NCI-H1930 (cell line): ENCODE measurements at regions not wholly inside any gene's neighbourhood (a gene's known extent, or its start where the extent isn't known, plus 50 kb on each side); places are given as distances from the start of the nearest gene placed in this dataset.

Experiments used
- DNase-seq, 2 experiments: peaks; one replicate each; lab custom pipeline; 2025; lab: John Stamatoyannopoulos, UW

DNA sequence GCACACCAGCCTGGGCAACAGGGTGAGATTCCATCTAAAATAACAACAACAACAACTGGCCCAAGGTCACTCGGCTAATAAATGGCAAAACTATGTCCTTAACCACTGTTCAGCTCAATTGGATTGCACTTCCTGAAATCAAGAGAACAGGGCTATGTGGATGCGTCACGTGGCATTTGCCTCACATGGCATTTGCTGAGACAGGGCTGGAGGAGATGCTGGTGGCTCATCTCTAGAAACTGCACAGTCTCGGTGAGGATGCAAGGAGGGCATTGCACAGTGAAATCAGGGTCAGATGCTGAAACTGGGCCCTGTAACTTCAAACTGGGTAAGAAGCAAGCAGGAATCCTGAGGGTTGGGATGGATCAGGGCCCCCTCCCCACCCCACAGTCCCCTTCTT is 171.9 kb downstream of the BUD13 start:
- DNase-seq = no peak

DNA sequence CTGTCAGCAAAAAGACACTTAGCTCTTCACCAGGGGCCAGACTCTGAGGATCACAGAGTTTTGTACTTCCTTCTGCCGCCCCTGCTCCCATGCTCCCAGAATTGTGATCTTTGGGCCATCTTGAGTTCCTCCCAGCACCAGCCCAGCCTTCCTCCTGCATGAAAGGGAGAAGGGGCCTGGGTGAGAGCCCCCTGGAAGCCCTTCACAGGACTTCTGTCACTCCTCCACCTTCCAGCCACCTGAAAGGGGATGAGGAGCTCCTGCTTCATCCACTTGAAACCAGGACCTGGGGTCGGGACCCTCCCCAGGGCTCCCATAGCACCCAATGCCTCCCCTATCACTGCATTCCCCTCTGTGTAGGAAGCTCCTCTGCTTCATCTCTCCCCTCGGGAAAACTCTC is 174.2 kb downstream of the BUD13 start:
- no peak for DNase-seq

- DNase-seq = no peak
Observed at GRCh38 chr11:116598036-116598435, 174.8 kb downstream of the BUD13 start.

- DNase-seq = no peak
Observed at GRCh38 chr11:116596346-116597260, 176.2 kb downstream of the BUD13 start.

GRCh38 chr11:116595305-116595880 is 177.4 kb downstream of the BUD13 start:
- no peak for DNase-seq

- no peak for DNase-seq
Observed at GRCh38 chr11:116590844-116591570, 181.8 kb downstream of the BUD13 start.

DNA sequence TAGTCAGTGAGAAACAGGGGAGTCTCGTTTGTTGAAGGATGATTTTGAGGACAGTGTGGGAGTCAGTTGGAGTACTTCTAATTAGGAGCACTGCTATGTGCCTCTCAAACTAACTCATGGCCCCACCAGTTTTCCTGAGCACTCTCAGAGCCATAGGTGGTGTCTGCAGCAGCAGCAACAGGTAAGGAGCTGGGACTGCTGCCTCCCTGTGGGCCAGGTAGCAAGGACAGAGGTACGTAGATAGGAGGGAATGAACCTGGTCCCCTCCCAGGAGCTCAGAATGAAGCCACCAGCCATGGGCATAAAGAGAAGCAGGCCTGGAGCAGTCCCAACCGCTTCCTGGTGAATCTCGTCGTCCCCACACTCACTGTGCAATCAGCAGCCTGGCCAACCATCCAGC is 183.4 kb downstream of the BUD13 start:
- no peak for DNase-seq

DNA sequence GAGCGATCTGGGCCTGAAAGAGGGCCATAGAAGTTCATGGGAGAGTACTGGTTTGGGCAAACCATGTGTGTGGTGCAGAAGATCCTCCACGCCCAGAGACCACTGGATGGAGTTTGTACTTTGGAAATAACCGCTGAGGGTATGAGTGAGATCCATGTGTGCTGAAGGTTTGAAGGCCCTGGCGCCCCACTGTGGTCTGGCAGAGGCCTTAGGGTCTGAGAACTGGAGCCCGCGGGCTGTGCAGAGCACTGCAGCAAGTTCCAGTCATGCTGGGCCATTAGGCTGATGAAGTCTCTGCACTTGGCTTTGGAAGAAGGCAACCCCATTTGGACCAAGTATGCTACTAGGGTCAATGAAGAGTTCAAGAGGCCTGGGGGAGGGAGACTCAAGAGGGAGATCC is 186.4 kb downstream of the BUD13 start:
- no peak for DNase-seq

DNA sequence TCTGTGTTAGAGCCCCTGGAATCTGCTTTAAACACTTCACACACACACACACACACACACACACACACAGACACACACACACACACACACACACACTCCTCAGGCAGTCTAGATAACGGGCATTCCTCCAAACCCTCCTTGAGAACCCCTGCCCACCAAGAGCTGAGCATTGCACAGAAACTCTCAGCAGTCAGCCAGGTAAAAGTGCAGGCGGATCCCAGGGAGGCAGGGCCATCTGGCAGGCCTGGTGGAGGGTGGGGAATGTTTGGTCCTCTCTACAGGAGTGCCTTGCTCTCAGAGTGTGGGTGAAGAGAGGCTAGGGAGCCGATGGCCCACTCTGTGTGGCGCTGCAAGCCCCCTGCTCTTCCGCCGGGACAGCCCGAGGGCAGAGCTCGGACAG is 190.2 kb downstream of the BUD13 start:
- no peak for DNase-seq

GRCh38 chr11:116581349-116581748 is 191.4 kb downstream of the BUD13 start:
- DNase-seq = no peak

- DNase-seq = no peak
Observed at GRCh38 chr11:116580799-116581198, 192.0 kb downstream of the BUD13 start.

GRCh38 chr11:116579857-116580727 is 192.7 kb downstream of the BUD13 start:
- DNase-seq = no peak

DNA sequence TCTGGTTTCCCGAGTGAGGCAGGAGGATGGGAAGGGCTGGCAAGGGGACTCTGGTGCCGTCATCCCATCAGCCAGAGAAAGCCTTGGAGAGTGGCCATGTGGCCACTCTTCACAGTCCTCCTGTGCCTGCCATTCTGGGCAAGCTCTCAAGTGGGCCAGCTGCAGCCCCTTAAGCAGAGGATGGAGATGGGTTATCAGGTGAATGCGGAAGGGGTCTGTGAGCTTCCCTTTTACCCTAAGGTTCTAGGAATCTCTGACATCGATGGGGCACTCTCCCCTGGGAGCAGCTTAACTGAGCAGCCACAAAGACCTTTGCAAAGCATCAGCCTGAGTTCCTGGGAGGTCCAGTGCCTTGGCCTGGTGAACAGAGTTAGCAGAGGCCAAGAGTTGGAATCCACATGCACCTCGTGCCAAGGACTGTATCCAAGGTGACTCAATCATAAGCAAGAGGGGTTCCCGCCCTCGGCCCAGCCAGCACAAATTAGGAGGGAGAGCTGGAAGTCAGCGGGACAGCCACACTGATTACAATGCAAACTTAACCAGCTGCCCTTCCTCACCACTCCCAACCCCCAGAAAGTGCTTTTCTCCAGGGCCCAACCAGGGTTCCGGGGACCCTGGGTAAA is 193.6 kb downstream of the BUD13 start:
- no peak for DNase-seq

DNA sequence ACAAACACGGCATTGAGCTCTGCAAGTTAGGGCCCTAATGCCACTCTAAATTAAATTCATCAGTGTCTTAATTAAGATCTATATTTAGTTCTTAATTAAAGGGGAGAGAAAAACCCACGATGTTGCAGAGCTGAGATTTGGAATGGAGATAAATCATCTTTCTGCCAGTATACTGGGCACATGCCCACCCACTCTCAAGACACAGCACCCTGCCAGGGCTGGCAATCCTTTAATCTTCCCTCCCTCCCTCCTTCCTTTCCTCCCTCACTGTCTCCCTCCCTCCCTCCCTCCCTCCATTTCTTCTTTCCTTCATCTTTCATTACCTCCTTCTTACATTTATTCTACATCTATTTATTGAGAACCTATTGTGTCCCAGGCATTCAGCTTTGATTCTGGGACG is 194.8 kb downstream of the BUD13 start:
- no peak for DNase-seq

DNA sequence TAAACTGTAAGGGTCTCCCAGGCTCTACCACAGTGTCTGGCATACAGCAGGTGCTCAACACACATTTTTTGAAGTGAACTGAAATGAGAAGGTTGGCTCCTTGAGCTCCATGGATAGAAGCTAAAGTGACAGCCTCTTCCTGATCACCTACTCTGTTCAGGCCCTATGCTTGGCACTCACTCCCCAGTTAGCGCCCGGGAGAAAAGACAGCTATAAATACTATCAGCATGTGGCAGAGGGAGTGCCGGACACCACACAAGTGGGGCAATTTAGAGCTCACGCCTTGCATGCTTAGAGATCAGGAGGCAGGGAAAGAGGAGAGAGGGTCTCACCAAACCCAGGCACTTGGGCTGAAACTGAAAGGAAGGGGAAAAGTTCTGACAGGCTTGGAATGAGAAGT is 195.5 kb downstream of the BUD13 start:
- no peak for DNase-seq

DNA sequence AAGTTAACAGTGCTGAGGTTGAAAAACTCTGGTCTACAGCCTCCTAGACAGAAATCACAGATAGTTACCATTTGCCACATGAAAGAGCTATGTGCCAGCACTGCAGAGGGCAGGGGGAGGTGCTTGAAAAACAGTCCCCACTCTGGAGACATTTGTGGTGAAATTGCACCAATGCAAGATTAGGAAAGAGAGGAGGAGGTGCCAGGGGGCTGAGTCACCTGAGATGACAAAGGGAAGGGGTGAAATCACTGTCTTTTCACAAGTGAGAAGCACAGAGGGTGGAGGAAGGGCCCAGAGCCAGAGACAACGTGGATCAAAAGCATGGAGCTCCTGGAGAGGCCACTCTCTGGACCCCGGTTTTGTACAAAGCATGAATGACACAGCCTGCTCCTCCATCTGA is 196.3 kb downstream of the BUD13 start:
- DNase-seq = no peak

- no peak for DNase-seq
Observed at GRCh38 chr11:116567721-116568242, 205.0 kb downstream of the BUD13 start.

- DNase-seq = no peak
Observed at GRCh38 chr11:116563712-116564047, 209.1 kb downstream of the BUD13 start.

DNA sequence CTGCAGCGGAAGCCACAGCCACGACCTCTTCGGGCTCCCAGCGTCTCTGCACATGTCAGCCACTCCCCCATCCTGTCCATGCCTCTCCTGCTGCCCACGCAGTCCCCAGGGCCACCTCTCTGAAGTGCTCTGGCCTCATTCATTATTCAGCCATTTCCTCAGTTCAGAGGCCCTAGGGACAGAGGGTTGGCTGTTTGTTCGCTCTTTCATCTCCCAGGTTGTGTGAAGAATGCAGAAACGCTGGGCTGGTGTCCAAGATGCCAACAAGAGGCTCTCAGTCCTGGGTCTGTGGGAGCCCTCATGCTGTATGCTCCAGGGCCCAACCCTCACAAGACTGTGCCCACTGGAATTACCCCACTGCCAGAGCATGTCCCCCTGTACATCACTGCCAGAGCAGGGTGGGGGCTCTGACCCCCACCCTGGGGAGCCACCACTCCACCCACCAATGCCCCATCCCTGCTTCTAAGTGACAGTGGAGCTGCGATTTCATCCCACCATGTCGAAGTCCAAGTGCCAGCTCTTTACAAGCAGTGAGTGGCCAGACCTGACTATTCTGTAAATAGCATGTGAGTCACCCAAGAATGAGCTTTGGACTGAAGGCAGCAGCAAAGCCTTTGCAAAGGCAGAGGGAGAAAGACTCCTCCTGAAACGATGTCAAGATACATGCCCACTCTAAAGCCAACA is 209.6 kb downstream of the BUD13 start:
- DNase-seq = no peak

- no peak for DNase-seq
Observed at GRCh38 chr11:116560589-116560988, 212.2 kb downstream of the BUD13 start.
